Breast epithelium (tissue), 4 donors: ENCODE measurements at regions not wholly inside any gene's neighbourhood (a gene's known extent, or its start where the extent isn't known, plus 50 kb on each side); places are given as distances from the start of the nearest gene placed in this dataset.

Experiments
- DNase-seq, 2 donors: peaks; one replicate each; pipeline ENCODE4 v3.0.0-alpha.2; 2019; ENCODE audit warnings: low spot score in 2 of 2
- H3K27ac ChIP-seq, 2 donors: fragments of 200-600 bp; sonication (generic) in 1 of 2; one replicate each; pipeline ENCODE4 v1.5.1; 2016 to 2019; ENCODE audit warnings: mild to moderate bottlenecking in 1 of 2
- H3K27me3 ChIP-seq, 2 donors: fragments of 200-600 bp; sonication (generic) in 1 of 2; one replicate each; pipeline versions ENCODE4 v1.5.1 to v1.6.0; 2017 to 2019; ENCODE audit warnings: control low read depth in 1 of 2, mild to moderate bottlenecking in 1 of 2
- H3K36me3 ChIP-seq: fragments of 200-600 bp; one replicate; pipeline ENCODE4 v1.5.1; 2019
- H3K4me1 ChIP-seq, 2 donors: fragments of 200-600 bp; sonication (generic); one replicate each; pipeline ENCODE4 v1.5.1; 2016 to 2019; ENCODE audit warnings: control low read depth in 1 of 2
- H3K4me3 ChIP-seq, 3 donors: fragments of 200-600 bp; sonication (generic); 1 replicate in 2 of 3; 2 replicates in 1 of 3; pipeline ENCODE4 v1.5.1; 2016 to 2019; ENCODE audit warnings: mild to moderate bottlenecking in 3 of 3, moderate library complexity in 2 of 3
- H3K9me3 ChIP-seq, 2 donors: fragments of 200-600 bp; sonication (generic) in 1 of 2; one replicate each; pipeline ENCODE4 v1.5.1; 2016 to 2019; ENCODE audit warnings: control low read depth in 1 of 2
- CTCF ChIP-seq, 3 donors: fragments of 450-650 bp; IDR thresholded peaks; one replicate each; pipeline ENCODE4 v1.5.1; 2016 to 2017; ENCODE audit warnings: antibody characterized with exemption in 3 of 3, mild to moderate bottlenecking in 3 of 3, moderate library complexity in 3 of 3
- POLR2A ChIP-seq: fragments of 450-650 bp; IDR thresholded peaks from one replicate; pipeline ENCODE4 v1.6.1; 2016; ENCODE audit warnings: antibody characterized with exemption, mild to moderate bottlenecking, moderate library complexity
- POLR2AphosphoS5 ChIP-seq, 3 donors: sonication (generic); formaldehyde crosslinking; IDR thresholded peaks; one replicate each; pipeline ENCODE4 v1.6.1; 2017; ENCODE audit warnings: antibody characterized with exemption in 3 of 3
- intact Hi-C: fragments of 100-400 bp; cut with DNase I; formaldehyde crosslinking; loops from one replicate; pipeline ENCODE4 v1.15.1; 2023; ENCODE audit warnings: low total_unique reads

GRCh38 chr20:60806354-60806753, 445.7 kb upstream of the CDH4 start:
- no peak overlapping the region for H3K27ac ChIP-seq
- no peaks in the 10 kb centered on the region for H3K4me1 ChIP-seq
- intact Hi-C loops: no loop called here
- H3K9me3 ChIP-seq: no peaks in the 10 kb centered on the region
- H3K27me3 ChIP-seq: no peaks in the 10 kb centered on the region
- no peak overlapping the region for H3K4me3 ChIP-seq
- TF ChIP-seq CTCF (IDR thresholded peaks at IDR 0.05) (no peak), POLR2AphosphoS5 (IDR thresholded peaks at IDR 0.05) (no peak), POLR2A (no peak)
- DNase-seq: no peak
- H3K36me3 ChIP-seq: no peaks in the 10 kb centered on the region

DNA sequence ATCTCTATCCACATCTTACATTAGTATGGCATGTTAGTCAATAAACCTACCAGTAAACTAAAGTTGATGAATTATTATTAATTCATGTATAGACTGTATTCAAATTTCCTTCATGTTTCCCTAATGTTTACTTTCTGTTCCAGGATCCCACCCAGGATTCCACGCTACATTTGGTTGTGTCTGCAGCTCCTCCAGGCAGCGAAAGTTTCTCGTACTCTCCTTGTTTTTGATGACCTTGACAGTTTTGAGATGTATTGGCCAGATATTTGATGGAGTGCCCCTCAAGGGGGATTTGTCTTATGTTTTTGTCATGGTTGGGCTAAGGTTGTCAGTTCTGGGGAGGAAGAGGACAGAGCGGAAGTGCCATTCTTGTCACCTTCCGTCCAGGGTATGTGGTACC, 445.2 kb upstream of the CDH4 start:
- H3K36me3 ChIP-seq: no peaks in the 10 kb centered on the region
- intact Hi-C loops: no loop called here
- no peak for DNase-seq
- H3K27ac ChIP-seq: no peak overlapping the region
- no peaks in the 10 kb centered on the region for H3K27me3 ChIP-seq
- no peak for TF ChIP-seq POLR2A
- no peak for TF ChIP-seq CTCF (IDR thresholded peaks at IDR 0.05)
- no peak for TF ChIP-seq POLR2AphosphoS5 (IDR thresholded peaks at IDR 0.05)
- H3K9me3 ChIP-seq: no peaks in the 10 kb centered on the region
- H3K4me1 ChIP-seq: no peaks in the 10 kb centered on the region
- no peak overlapping the region for H3K4me3 ChIP-seq

- Histone ChIP-seq H3K27me3 (no peaks in the 10 kb centered on the region), H3K27ac (no peak overlapping the region), H3K4me1 (no peaks in the 10 kb centered on the region), H3K4me3 (no peak overlapping the region), H3K36me3 (no peaks in the 10 kb centered on the region), H3K9me3 (no peaks in the 10 kb centered on the region)
- DNase-seq: no peak
- TF ChIP-seq POLR2AphosphoS5 (IDR thresholded peaks at IDR 0.05): no peak
- TF ChIP-seq POLR2A: no peak
- no peak for TF ChIP-seq CTCF (IDR thresholded peaks at IDR 0.05)
- intact Hi-C loops: no loop called here
Measured at GRCh38 chr20:60808003-60808672, 443.9 kb upstream of the CDH4 start.

GRCh38 chr20:60808701-60809100, 443.4 kb upstream of the CDH4 start:
- TF ChIP-seq CTCF (IDR thresholded peaks at IDR 0.05) (no peak), POLR2A (no peak), POLR2AphosphoS5 (IDR thresholded peaks at IDR 0.05) (no peak)
- no peak for DNase-seq
- Histone ChIP-seq H3K9me3 (no peaks in the 10 kb centered on the region), H3K36me3 (no peaks in the 10 kb centered on the region), H3K4me3 (no peak overlapping the region), H3K27me3 (no peaks in the 10 kb centered on the region), H3K4me1 (no peaks in the 10 kb centered on the region), H3K27ac (no peak overlapping the region)
- intact Hi-C loops: no loop called here

- no peaks in the 10 kb centered on the region for H3K36me3 ChIP-seq
- H3K27me3 ChIP-seq: no peaks in the 10 kb centered on the region
- H3K27ac ChIP-seq: no peak overlapping the region
- intact Hi-C loops: no loop called here
- TF ChIP-seq CTCF (IDR thresholded peaks at IDR 0.05): no peak
- no peak for TF ChIP-seq POLR2AphosphoS5 (IDR thresholded peaks at IDR 0.05)
- no peak for TF ChIP-seq POLR2A
- H3K4me3 ChIP-seq: no peak overlapping the region
- H3K4me1 ChIP-seq: no peaks in the 10 kb centered on the region
- H3K9me3 ChIP-seq: no peaks in the 10 kb centered on the region
- DNase-seq: no peak
Measured at GRCh38 chr20:60810561-60810960, 441.5 kb upstream of the CDH4 start.
